ENCODE measurements at regions not wholly inside any gene's neighbourhood (a gene's known extent, or its start where the extent isn't known, plus 50 kb on each side); places are given as distances from the start of the nearest gene placed in this dataset.

- no peaks in the 10 kb centered on the region for H3K9me3 Mint-ChIP-seq (ENCODE audit: unreplicated experiment)
- H3K36me3 Mint-ChIP-seq (ENCODE audit: low read depth, unreplicated experiment) = no peaks in the 10 kb centered on the region
- peaks cover 12% of the 10 kb centered on the region for H3K27me3 Mint-ChIP-seq (ENCODE audit: unreplicated experiment)
- no peak for DNase-seq (ENCODE audit: low spot score)
- no peak overlapping the region for H3K27ac Mint-ChIP-seq (ENCODE audit: unreplicated experiment)
- peaks cover 5% of the 10 kb centered on the region for H3K4me1 Mint-ChIP-seq (ENCODE audit: unreplicated experiment)
- H3K4me3 Mint-ChIP-seq (ENCODE audit: unreplicated experiment) = no peak overlapping the region
- no peak for TF ChIP-seq CTCF (IDR thresholded peaks at IDR 0.05; ENCODE audit: unreplicated experiment)
Observed at GRCh38 chr1:29630756-29631155, 394.4 kb downstream of the PTPRU start.

- TF ChIP-seq CTCF (IDR thresholded peaks at IDR 0.05; ENCODE audit: unreplicated experiment) = no peak
- DNase-seq (ENCODE audit: low spot score) = no peak
Observed at GRCh38 chr1:29629814-29630516, 393.6 kb downstream of the PTPRU start.

GRCh38 chr1:29629401-29629800 lies 393.1 kb downstream of the PTPRU start:
- Mint-ChIP-seq H3K4me3 (ENCODE audit: unreplicated experiment) (no peak overlapping the region), H3K27ac (ENCODE audit: unreplicated experiment) (no peak overlapping the region), H3K9me3 (ENCODE audit: unreplicated experiment) (no peaks in the 10 kb centered on the region), H3K36me3 (ENCODE audit: low read depth, unreplicated experiment) (no peaks in the 10 kb centered on the region), H3K27me3 (ENCODE audit: unreplicated experiment) (peaks cover 12% of the 10 kb centered on the region), H3K4me1 (ENCODE audit: unreplicated experiment) (no peaks in the 10 kb centered on the region)
- no peak for DNase-seq (ENCODE audit: low spot score)
- TF ChIP-seq CTCF (IDR thresholded peaks at IDR 0.05; ENCODE audit: unreplicated experiment) = no peak

More at GRCh38 chr1:29629814-29630516, 393.6 kb downstream of the PTPRU start:
- H3K9me3 Mint-ChIP-seq (ENCODE audit: unreplicated experiment) = no peaks in the 10 kb centered on the region
- no peaks in the 10 kb centered on the region for H3K4me1 Mint-ChIP-seq (ENCODE audit: unreplicated experiment)
- no peaks in the 10 kb centered on the region for H3K36me3 Mint-ChIP-seq (ENCODE audit: low read depth, unreplicated experiment)
- no peak overlapping the region for H3K27ac Mint-ChIP-seq (ENCODE audit: unreplicated experiment)
- peaks cover 12% of the 10 kb centered on the region for H3K27me3 Mint-ChIP-seq (ENCODE audit: unreplicated experiment)
- H3K4me3 Mint-ChIP-seq (ENCODE audit: unreplicated experiment) = no peak overlapping the region

- Mint-ChIP-seq H3K4me3 (ENCODE audit: unreplicated experiment) (no peak overlapping the region), H3K36me3 (ENCODE audit: low read depth, unreplicated experiment) (no peaks in the 10 kb centered on the region)
Observed at GRCh38 chr1:29628190-29628589, 391.9 kb downstream of the PTPRU start.

More at GRCh38 chr1:29628190-29628589, 391.9 kb downstream of the PTPRU start:
- H3K27me3 Mint-ChIP-seq (ENCODE audit: unreplicated experiment) = peaks cover 12% of the 10 kb centered on the region
- TF ChIP-seq CTCF (IDR thresholded peaks at IDR 0.05; ENCODE audit: unreplicated experiment) = no peak
- H3K4me1 Mint-ChIP-seq (ENCODE audit: unreplicated experiment) = no peaks in the 10 kb centered on the region
- H3K9me3 Mint-ChIP-seq (ENCODE audit: unreplicated experiment) = no peaks in the 10 kb centered on the region
- DNase-seq (ENCODE audit: low spot score) = no peak
- H3K27ac Mint-ChIP-seq (ENCODE audit: unreplicated experiment) = no peak overlapping the region

All from endothelial cell (in vitro differentiated cells).